ENCODE measurements at regions not wholly inside any gene's neighbourhood (a gene's known extent, or its start where the extent isn't known, plus 50 kb on each side); places are given as distances from the start of the nearest gene placed in this dataset.

- TF ChIP-seq SUZ12 (IDR thresholded peaks at IDR 0.05; ENCODE audit: extremely low read depth, insufficient read depth, insufficient read length) (no peak), YY1 (IDR thresholded peaks at IDR 0.05; ENCODE audit: insufficient read depth, insufficient read length) (no peak)
Observed at GRCh38 chr2:22458440-22458839, 926.5 kb upstream of the KLHL29 start.
